PC-9 (cell line): ENCODE measurements at regions not wholly inside any gene's neighbourhood (a gene's known extent, or its start where the extent isn't known, plus 50 kb on each side); places are given as distances from the start of the nearest gene placed in this dataset.

ENCODE experiments used
- BruUV-seq: library from RNA; stranded (reverse); fragments of 400-500 nt; replicated peaks from 2 replicates; lab custom pipeline; 2021; lab: Mats Ljungman, UMichigan
- CTCF ChIA-PET: fragments of 300-600 bp; sonication (Branson Sonifier 250); formaldehyde crosslinking; loops from one replicate; lab custom pipeline; 2022; ENCODE audit warnings: antibody characterized with exemption; lab: Charles Lee
- POLR2A ChIA-PET: fragments of 300-600 bp; sonication (Branson Sonifier 250); formaldehyde crosslinking; loops from one replicate; lab custom pipeline; 2022; ENCODE audit warnings: antibody characterized with exemption; ENCODE audit not compliant: unreplicated experiment; lab: Charles Lee
- DNase-seq, 2 experiments: peaks; one replicate each; pipeline versions ENCODE4 v3.0.0 to v3.0.0-alpha.2; 2015 to 2022; ENCODE audit warnings: mixed read lengths in 1 of 2
- H2AFZ ChIP-seq: fragments of 200-600 bp; sonication (generic); 2 replicates; pipeline ENCODE4 v1.8.1; 2017; ENCODE audit warnings: antibody characterized with exemption
- H3F3A ChIP-seq: fragments of 200-600 bp; sonication (generic); 2 replicates; pipeline ENCODE4 v1.8.1; 2017; ENCODE audit warnings: antibody characterized with exemption, mild to moderate bottlenecking, low read depth; ENCODE audit not compliant: insufficient read depth
- H3K27ac ChIP-seq: fragments of 200-600 bp; sonication (generic); 2 replicates; pipeline ENCODE4 v1.6.1; 2016; ENCODE audit warnings: mixed run types
- H3K27me3 ChIP-seq: fragments of 200-600 bp; sonication (generic); 2 replicates; pipeline ENCODE4 v1.6.1; 2016; ENCODE audit warnings: low read depth, mixed run types; ENCODE audit not compliant: insufficient read depth
- H3K36me3 ChIP-seq: fragments of 200-600 bp; sonication (generic); 2 replicates; pipeline ENCODE4 v1.6.1; 2016; ENCODE audit warnings: low read depth, mixed run types
- H3K4me1 ChIP-seq: fragments of 200-600 bp; sonication (generic); replicated peaks from 2 replicates; pipeline ENCODE4 v1.6.1; 2016; ENCODE audit warnings: mixed run types; ENCODE audit not compliant: insufficient read depth
- H3K4me2 ChIP-seq: fragments of 200-600 bp; sonication (generic); 2 replicates; pipeline ENCODE4 v1.6.1; 2017; ENCODE audit warnings: mixed run types
- H3K4me3 ChIP-seq: fragments of 200-600 bp; sonication (generic); 2 replicates; pipeline ENCODE4 v1.6.1; 2016; ENCODE audit warnings: mixed run types
- H3K79me2 ChIP-seq: fragments of 200-600 bp; sonication (generic); 2 replicates; pipeline ENCODE4 v1.6.1; 2017; ENCODE audit warnings: low read depth, mixed run types
- H3K9me2 ChIP-seq: fragments of 200-600 bp; sonication (generic); 2 replicates; pipeline ENCODE4 v1.8.1; 2017; ENCODE audit warnings: mild to moderate bottlenecking; ENCODE audit not compliant: insufficient read depth
- H3K9me3 ChIP-seq: fragments of 200-600 bp; sonication (generic); 2 replicates; pipeline ENCODE4 v1.8.1; 2016; ENCODE audit warnings: low read depth; ENCODE audit not compliant: insufficient read depth
- H4K20me1 ChIP-seq: fragments of 200-600 bp; sonication (generic); 2 replicates; pipeline ENCODE4 v1.8.1; 2017; ENCODE audit not compliant: insufficient read depth
- CTCF ChIP-seq: fragments of 200-600 bp; sonication (generic); conservative IDR thresholded peaks from 2 replicates; pipeline ENCODE4 v1.6.1; 2017; ENCODE audit warnings: mixed run types, antibody characterized with exemption, mild to moderate bottlenecking, moderate library complexity
- EZH2 ChIP-seq: fragments of 200-600 bp; sonication (generic); IDR thresholded peaks from 2 replicates; pipeline ENCODE4 v1.8.0; 2017; ENCODE audit warnings: antibody characterized with exemption, low read depth
- intact Hi-C: fragments of 100-400 bp; cut with micrococcal nuclease; formaldehyde crosslinking; loops from one replicate; pipeline ENCODE4 v1.10.0; 2022; ENCODE audit not compliant: unreplicated experiment

DNA sequence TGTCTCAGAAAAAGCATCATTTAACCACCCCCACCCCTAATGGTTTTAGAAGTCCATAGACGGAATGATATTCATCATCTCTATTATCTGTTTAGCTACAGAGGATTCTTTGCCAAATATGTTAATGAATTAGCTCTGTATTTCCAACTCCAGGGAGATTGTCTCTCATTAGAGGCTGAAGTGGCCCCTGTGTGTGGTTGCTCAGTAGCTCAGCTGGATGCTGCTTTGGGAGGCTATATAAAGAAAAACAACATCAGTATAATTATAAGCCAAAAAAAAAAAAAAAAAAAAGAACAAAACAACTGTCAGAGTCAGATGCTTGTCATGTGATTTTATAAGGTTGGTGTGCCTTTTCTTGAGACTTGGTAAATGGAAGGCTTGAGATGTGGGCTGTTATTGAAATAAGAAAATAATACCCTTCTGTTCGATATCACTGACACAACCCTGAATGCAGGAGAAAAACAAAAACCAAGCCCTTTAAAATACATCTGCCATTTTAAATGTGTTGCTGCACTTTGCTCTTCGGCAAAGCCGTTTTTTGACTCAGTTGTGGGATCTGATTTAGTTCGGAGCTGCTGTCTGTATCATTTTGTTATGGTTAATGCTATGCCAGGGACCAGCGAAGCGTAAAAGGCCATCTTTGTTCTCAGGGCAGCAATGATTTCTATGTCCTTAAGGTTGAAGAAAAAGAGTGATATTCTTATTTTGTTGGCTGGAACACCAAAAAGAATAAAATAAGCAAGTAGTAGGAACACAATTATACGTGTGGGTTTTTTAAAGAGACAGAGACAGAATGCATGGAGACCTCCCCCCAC, 422.6 kb downstream of the QKI start:
- no peaks in the 10 kb centered on the region for H3K9me3 ChIP-seq
- H4K20me1 ChIP-seq = no peaks in the 10 kb centered on the region
- intact Hi-C loops = no loop called here
- H3K9me2 ChIP-seq = no peaks in the 10 kb centered on the region
- BruUV-seq = no TSS peak
- peaks cover 59% of the 10 kb centered on the region for H3K27me3 ChIP-seq
- no peak overlapping the region for H2AFZ ChIP-seq
- H3K36me3 ChIP-seq = no peaks in the 10 kb centered on the region
- ChIA-PET CTCF (interaction anchor here (0.7 kb wide), 1 partner anchor 460 kb away, joined by 7 read pairs; no protein-coding TSS in a partner anchor), POLR2A (no interaction called here)
- no peaks in the 10 kb centered on the region for H3K79me2 ChIP-seq
- TF ChIP-seq CTCF = no peak
- no peak for TF ChIP-seq EZH2
- H3F3A ChIP-seq = no peaks in the 10 kb centered on the region
- DNase-seq = no peak
- H3K4me1 ChIP-seq = no peaks in the 10 kb centered on the region
- H3K27ac ChIP-seq = no peak overlapping the region
- H3K4me3 ChIP-seq = no peak overlapping the region
- H3K4me2 ChIP-seq = no peak overlapping the region

GRCh38 chr6:163835439-163836171, 421.1 kb downstream of the QKI start:
- TF ChIP-seq EZH2 (no peak), CTCF (no peak)
- no peaks in the 10 kb centered on the region for H3K79me2 ChIP-seq
- no TSS peak for BruUV-seq
- ChIA-PET POLR2A (no interaction called here), CTCF (no interaction called here)
- no peak overlapping the region for H3K27ac ChIP-seq
- H3K4me2 ChIP-seq = no peak overlapping the region
- no peaks in the 10 kb centered on the region for H3K4me1 ChIP-seq
- no peaks in the 10 kb centered on the region for H3K36me3 ChIP-seq
- no peaks in the 10 kb centered on the region for H3K9me2 ChIP-seq
- intact Hi-C loops = no loop called here
- no peaks in the 10 kb centered on the region for H3K9me3 ChIP-seq
- no peak overlapping the region for H3K4me3 ChIP-seq
- no peak for DNase-seq
- no peaks in the 10 kb centered on the region for H4K20me1 ChIP-seq
- H2AFZ ChIP-seq = no peak overlapping the region
- H3K27me3 ChIP-seq = peaks cover 71% of the 10 kb centered on the region
- no peaks in the 10 kb centered on the region for H3F3A ChIP-seq

DNA sequence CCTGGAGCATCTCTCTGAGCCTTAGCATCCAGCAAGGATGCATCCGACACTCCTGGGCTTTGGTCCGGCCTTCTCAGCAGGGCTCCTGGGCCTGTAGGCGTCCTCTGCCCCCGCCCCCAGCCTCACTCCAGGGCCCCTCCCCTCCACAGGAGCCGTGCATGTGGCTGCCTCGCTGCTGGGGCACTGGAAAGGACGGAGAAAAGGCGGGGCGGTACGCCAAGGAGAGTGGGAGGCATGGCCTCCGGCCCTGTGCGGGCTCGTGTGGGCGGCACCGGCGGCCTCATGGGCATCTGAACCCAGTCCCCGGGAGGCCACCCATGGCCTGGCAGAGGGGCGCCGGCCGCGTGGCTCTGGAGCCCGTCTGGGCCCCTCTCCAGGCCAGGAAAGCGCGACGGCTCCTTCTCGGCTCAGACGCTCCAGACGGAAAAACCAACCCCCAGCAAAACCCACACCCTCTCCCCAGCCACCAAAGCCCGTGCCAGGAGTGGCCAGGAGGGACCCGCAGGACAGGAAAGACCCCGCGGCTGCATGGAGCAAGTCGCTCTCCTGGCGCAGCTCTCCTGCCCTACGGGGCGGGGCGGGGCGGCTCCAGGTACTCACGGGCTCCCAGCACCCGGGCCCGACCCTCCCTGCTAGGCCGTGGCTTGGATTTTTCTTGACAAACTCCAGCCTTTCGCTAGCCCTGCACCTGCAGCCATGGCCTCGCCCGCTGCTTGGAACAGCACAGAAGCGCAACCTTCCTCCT, 419.9 kb downstream of the QKI start:
- no peak for TF ChIP-seq EZH2
- no peak for TF ChIP-seq CTCF
- Histone ChIP-seq H3K9me2 (no peaks in the 10 kb centered on the region), H3K27ac (no peak overlapping the region), H3K79me2 (no peaks in the 10 kb centered on the region), H2AFZ (no peak overlapping the region), H4K20me1 (no peaks in the 10 kb centered on the region), H3K9me3 (no peaks in the 10 kb centered on the region), H3K27me3 (peaks cover 83% of the 10 kb centered on the region), H3K4me1 (no peaks in the 10 kb centered on the region), H3K36me3 (no peaks in the 10 kb centered on the region), H3K4me2 (no peak overlapping the region), H3K4me3 (no peak overlapping the region), H3F3A (no peaks in the 10 kb centered on the region)
- no TSS peak for BruUV-seq
- DNase-seq = no peak
- ChIA-PET CTCF (no interaction called here), POLR2A (no interaction called here)
- intact Hi-C loops = no loop called here
